D721Med (cell line): ENCODE measurements at regions not wholly inside any gene's neighbourhood (a gene's known extent, or its start where the extent isn't known, plus 50 kb on each side); places are given as distances from the start of the nearest gene placed in this dataset.

Experiments
- DNase-seq: peaks from one replicate; pipeline ENCODE4 v3.0.0; 2011; ENCODE audit warnings: low spot score; ENCODE audit not compliant: insufficient read length
- FAIRE-seq: peaks from 2 replicates; lab custom pipeline; 2011; peaks lifted over from hg19 to GRCh38; lab: Jason Lieb, UNC
- CTCF ChIP-seq: IDR thresholded peaks from 2 replicates; pipeline ENCODE4 v1.5.1; 2012; ENCODE audit warnings: mild to moderate bottlenecking, control low read depth; ENCODE audit not compliant: insufficient read depth; ENCODE audit errors: missing control alignments

DNA sequence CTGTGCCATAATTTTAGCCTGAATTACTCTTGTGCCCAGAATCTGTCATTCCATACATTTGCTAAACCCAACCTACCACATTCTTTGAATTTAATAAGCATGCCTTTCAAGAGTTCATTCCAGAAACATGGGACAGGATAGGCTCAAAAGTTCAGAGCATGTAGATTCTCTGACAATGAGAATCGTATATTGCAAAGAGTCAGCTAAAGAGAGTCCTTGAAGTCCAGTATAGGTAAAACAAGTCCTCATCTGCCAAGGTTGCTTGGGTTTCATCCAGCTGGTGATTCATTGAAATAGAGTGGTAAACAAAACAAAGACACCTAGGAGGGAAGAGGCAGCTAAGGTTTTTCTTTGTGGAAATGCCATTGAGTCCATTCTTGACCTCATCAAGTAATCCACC lies 249.3 kb upstream of the DIPK2B start:
- FAIRE-seq (no peak), DNase-seq (no peak)
- TF ChIP-seq CTCF: no peak

DNA sequence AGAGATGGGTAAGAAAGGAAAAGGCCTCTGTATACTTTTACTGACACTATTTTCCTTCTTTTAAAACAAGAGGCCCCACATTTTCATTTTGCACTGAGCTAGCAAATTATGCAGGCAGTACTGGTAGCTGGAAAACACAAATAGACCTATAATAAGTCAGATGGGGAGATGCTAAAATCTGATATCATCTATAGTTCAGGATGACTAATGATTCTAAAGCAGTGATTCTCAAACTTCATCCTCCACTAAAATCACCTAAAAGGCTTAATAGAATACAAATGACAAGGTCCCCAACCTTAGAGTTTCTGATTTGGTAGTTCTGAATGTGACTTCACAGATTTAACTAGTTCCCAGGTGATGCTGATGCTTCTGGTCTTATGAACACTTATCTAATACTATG lies 247.3 kb upstream of the DIPK2B start:
- no peak for TF ChIP-seq CTCF
- no peak for FAIRE-seq
- DNase-seq: no peak

DNA sequence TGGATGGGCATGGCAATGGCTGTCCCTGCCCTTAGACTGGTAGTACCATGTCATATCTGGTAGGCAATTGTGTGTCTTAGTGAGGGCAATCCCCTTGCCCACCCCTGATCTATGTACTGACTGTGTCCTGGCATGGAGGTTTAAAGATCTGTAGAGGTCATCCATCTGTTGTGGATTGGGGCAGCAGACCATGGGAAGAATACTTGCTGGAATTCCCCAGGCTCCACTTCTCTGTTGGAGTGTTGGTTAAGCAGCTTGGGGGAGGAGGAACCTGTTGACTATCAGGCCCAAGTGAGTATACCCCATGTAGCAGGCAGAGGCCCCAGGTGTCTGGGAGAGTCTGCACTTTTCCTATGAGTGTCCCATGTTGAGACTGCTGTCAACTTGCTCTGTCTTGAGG lies 246.7 kb upstream of the DIPK2B start:
- TF ChIP-seq CTCF: no peak
- DNase-seq: no peak
- FAIRE-seq: no peak

- no peak for TF ChIP-seq CTCF
- FAIRE-seq (no peak), DNase-seq (no peak)
Measured at GRCh38 chrX:45445745-45446412, 245.2 kb upstream of the DIPK2B start.

DNA sequence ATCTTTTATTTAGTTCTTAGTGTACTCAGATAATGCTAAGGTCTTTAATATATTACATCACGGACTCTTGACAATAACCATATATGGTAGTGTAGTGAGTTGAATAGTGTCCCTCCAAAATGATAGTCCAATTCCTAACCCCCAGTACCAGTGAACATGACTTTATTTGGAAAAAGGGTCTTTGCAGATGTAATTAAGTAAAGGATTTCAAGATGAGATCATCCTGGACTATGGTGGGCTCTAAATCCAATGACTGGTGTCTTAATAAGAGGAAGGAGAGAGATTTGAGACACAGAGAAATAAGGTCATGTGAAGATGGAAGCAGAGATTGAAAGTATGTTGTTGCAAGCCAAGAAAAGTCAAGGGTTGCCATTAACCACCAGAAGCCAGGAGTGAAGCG lies 236.5 kb upstream of the DIPK2B start:
- DNase-seq (no peak), FAIRE-seq (no peak)

DNA sequence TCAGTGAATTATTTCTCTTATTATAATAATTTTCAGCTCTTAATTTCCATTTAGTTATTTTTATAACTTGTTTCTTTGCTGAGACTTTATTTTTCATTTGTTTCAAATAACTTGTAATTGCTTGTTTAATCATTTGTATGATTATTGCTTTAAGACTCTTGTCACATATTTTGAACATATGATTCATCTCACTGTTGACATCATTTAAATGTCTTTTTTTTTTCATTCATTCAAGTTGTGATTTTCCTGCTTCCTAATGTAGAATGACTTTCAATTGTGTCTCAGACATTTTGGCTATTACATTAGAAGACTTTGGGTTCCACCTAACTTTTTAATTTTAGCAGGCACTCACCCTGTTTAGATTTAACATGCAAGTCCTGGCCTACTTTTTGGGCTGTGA lies 234.8 kb upstream of the DIPK2B start:
- DNase-seq (no peak), FAIRE-seq (no peak)
- TF ChIP-seq CTCF: no peak

More for the DNA sequence above, 236.5 kb upstream of the DIPK2B start:
- no peak for TF ChIP-seq CTCF

DNA sequence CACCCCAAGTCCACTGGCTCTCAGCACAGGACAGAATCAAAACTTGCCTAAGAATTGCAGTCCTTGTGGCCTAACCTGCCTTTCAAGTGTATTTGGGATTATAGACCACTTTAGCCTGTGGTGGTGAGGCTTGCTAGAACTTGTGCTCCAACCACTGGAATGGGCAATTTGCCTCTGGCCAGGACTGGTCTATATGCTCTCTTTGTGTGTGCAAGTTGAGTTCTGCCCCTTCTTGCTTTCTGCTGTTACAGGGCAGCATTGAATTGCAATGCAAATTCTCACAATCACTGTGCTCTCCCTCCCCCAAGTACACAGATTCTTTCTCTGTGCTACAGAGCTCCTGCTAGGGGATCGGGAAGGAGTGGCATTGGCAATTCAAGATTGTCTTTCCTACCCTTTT lies 233.6 kb upstream of the DIPK2B start:
- FAIRE-seq: no peak
- no peak for DNase-seq
- TF ChIP-seq CTCF: no peak
